ENCODE measurements at regions not wholly inside any gene's neighbourhood (a gene's known extent, or its start where the extent isn't known, plus 50 kb on each side); places are given as distances from the start of the nearest gene placed in this dataset.

DNA sequence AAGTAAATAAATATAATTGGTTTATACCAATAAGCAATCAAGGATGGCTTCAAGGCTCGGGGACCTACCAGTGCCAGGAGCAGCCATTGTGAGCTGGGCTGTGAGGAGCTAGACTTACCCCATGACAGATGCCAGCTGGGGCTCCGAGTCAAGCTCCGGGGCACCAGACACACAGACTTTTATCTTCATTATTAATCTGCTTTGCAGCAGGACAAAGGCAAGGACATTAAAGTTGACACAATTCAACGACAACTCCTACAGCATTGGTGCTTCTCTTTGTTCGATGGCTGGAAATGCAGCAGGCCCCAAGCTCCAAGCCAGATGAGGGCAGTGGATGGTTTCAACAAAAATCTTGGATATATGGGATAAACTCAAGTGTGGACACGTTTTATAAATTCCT is 68.3 kb downstream of the CD24 start:
- Histone ChIP-seq H2BK5ac (ENCODE audit: low read depth, low read length, poor library complexity, severe bottlenecking) (no peak overlapping the region), H2BK15ac (ENCODE audit: low read depth, poor library complexity, severe bottlenecking) (no peak overlapping the region), H3K4me2 (ENCODE audit: low read length, poor library complexity, severe bottlenecking) (no peak overlapping the region), H3K14ac (ENCODE audit: low read length in 2 of 2) (no peak overlapping the region), H4K8ac (ENCODE audit: low read length) (no peak overlapping the region), H2AK5ac (ENCODE audit: low read length, severe bottlenecking) (no peak overlapping the region), H3K36me3 (ENCODE audit: control insufficient read depth in 1 of 2, insufficient read depth in 2 of 2, low read depth in 1 of 2, low read length in 2 of 2) (no peaks in the 10 kb centered on the region), H3K9me3 (ENCODE audit: control insufficient read depth, low read length) (peaks cover 5% of the 10 kb centered on the region), H4K91ac (ENCODE audit: low read length) (no peak overlapping the region), H3K18ac (ENCODE audit: low read depth in 1 of 2, low read length in 2 of 2) (no peak overlapping the region), H3K4ac (ENCODE audit: low read depth in 1 of 2, low read length in 2 of 2) (no peak overlapping the region), H3K79me1 (replicated peaks; ENCODE audit: low read length, poor library complexity, severe bottlenecking) (no peaks in the 10 kb centered on the region), H2BK120ac (ENCODE audit: low read depth, low read length) (no peak overlapping the region), H3K27ac (ENCODE audit: low read length, poor library complexity, severe bottlenecking) (no peak overlapping the region), H3K9ac (ENCODE audit: low read length) (no peak overlapping the region), H3K4me3 (ENCODE audit: insufficient read depth in 1 of 2, low read depth in 1 of 2, low read length in 2 of 2) (no peak overlapping the region), H3K23ac (ENCODE audit: low read length in 2 of 2) (no peak overlapping the region), H2AFZ (ENCODE audit: low read depth, low read length) (no peak overlapping the region), H3K27me3 (ENCODE audit: control insufficient read depth in 1 of 2, insufficient read depth in 1 of 2, low read length in 2 of 2) (peaks cover 0 to 4% of the 10 kb centered on the region in 2 experiments), H2BK12ac (ENCODE audit: low read length in 2 of 2) (no peak overlapping the region), H3K4me1 (ENCODE audit: control insufficient read depth, insufficient read depth, low read depth, low read length) (no peaks in the 10 kb centered on the region)
- no peak for DNase-seq
- WGBS = 89% methylated on average over 6 of the region's 6 CpGs

DNA sequence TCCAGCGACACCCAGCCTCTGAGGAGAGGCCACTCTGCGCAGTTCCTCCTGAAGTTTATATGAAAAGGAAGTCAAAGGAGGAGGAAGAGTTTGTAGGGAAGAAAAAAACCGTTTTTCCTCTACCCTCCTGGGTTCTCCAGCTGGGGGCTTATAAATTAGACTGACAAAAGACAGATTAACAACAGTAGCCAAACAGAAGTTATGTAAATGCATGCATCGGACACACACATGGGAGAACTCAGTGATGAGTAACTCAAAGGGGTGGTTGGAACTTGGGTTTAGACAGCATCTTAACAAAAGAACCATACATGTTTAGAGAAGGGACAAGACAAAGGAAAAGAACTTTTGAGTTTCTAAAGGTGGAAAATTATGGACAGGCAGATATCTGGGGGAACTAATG is 71.2 kb downstream of the CD24 start:
- Histone ChIP-seq H3K27ac (ENCODE audit: low read length, poor library complexity, severe bottlenecking) (no peak overlapping the region), H2AK5ac (ENCODE audit: low read length, severe bottlenecking) (no peak overlapping the region), H3K9me3 (ENCODE audit: control insufficient read depth, low read length) (peaks cover 16% of the 10 kb centered on the region), H4K8ac (ENCODE audit: low read length) (no peak overlapping the region), H2AFZ (ENCODE audit: low read depth, low read length) (no peak overlapping the region), H3K9ac (ENCODE audit: low read length) (no peak overlapping the region), H3K27me3 (ENCODE audit: control insufficient read depth in 1 of 2, insufficient read depth in 1 of 2, low read length in 2 of 2) (peaks cover under 1 to 5% of the 10 kb centered on the region in 2 experiments), H3K4ac (ENCODE audit: low read depth in 1 of 2, low read length in 2 of 2) (no peak overlapping the region), H2BK12ac (ENCODE audit: low read length in 2 of 2) (no peak overlapping the region), H4K91ac (ENCODE audit: low read length) (no peak overlapping the region), H3K14ac (ENCODE audit: low read length in 2 of 2) (no peak overlapping the region), H3K79me1 (replicated peaks; ENCODE audit: low read length, poor library complexity, severe bottlenecking) (no peaks in the 10 kb centered on the region), H3K18ac (ENCODE audit: low read depth in 1 of 2, low read length in 2 of 2) (no peak overlapping the region), H2BK120ac (ENCODE audit: low read depth, low read length) (no peak overlapping the region), H3K4me1 (ENCODE audit: control insufficient read depth, insufficient read depth, low read depth, low read length) (no peaks in the 10 kb centered on the region), H2BK5ac (ENCODE audit: low read depth, low read length, poor library complexity, severe bottlenecking) (no peak overlapping the region), H3K36me3 (ENCODE audit: control insufficient read depth in 1 of 2, insufficient read depth in 2 of 2, low read depth in 1 of 2, low read length in 2 of 2) (no peaks in the 10 kb centered on the region), H3K4me2 (ENCODE audit: low read length, poor library complexity, severe bottlenecking) (no peak overlapping the region), H3K4me3 (ENCODE audit: insufficient read depth in 1 of 2, low read depth in 1 of 2, low read length in 2 of 2) (no peak overlapping the region), H2BK15ac (ENCODE audit: low read depth, poor library complexity, severe bottlenecking) (no peak overlapping the region), H3K23ac (ENCODE audit: low read length in 2 of 2) (no peak overlapping the region)
- DNase-seq = no peak
- WGBS = 44% methylated on average over 2 of the region's 4 CpGs

DNA sequence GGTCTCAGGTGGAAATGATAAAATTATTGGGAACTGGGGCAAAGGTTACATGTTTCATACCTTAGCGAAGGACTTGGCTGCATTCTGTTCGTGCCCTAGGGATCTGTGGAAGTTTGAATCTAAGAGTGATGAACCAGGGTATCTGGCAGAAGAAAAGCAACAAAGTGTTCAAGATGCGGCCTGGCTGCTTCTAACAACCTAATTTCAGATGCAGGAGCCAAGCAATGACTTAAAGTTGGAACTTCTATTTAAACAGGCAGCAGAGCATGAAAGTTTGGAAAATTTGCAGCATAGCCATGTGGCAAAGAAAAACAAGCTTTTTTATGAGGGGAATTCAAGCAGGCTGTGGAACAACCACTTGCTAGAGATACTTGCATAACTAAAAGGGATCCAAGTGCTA is 73.5 kb downstream of the CD24 start:
- H3K27me3 ChIP-seq (ENCODE audit: control insufficient read depth in 1 of 2, insufficient read depth in 1 of 2, low read length in 2 of 2) = peaks cover 8 to 9% of the 10 kb centered on the region in 2 experiments
- no peaks in the 10 kb centered on the region for H3K79me1 ChIP-seq (replicated peaks; ENCODE audit: low read length, poor library complexity, severe bottlenecking)
- no peak overlapping the region for H3K4me3 ChIP-seq (ENCODE audit: insufficient read depth in 1 of 2, low read depth in 1 of 2, low read length in 2 of 2)
- H3K27ac ChIP-seq (ENCODE audit: low read length, poor library complexity, severe bottlenecking) = no peak overlapping the region
- H2BK12ac ChIP-seq (ENCODE audit: low read length in 2 of 2) = no peak overlapping the region
- H3K23ac ChIP-seq (ENCODE audit: low read length in 2 of 2) = no peak overlapping the region
- no peaks in the 10 kb centered on the region for H3K36me3 ChIP-seq (ENCODE audit: control insufficient read depth in 1 of 2, insufficient read depth in 2 of 2, low read depth in 1 of 2, low read length in 2 of 2)
- no peak for DNase-seq
- H2BK120ac ChIP-seq (ENCODE audit: low read depth, low read length) = no peak overlapping the region
- no peak overlapping the region for H2AK5ac ChIP-seq (ENCODE audit: low read length, severe bottlenecking)
- no peak overlapping the region for H3K14ac ChIP-seq (ENCODE audit: low read length in 2 of 2)
- no peak overlapping the region for H2BK15ac ChIP-seq (ENCODE audit: low read depth, poor library complexity, severe bottlenecking)
- WGBS = 65% methylated on average over 3 of the region's 3 CpGs
- no peaks in the 10 kb centered on the region for H3K4me1 ChIP-seq (ENCODE audit: control insufficient read depth, insufficient read depth, low read depth, low read length)
- no peak overlapping the region for H3K4ac ChIP-seq (ENCODE audit: low read depth in 1 of 2, low read length in 2 of 2)
- no peak overlapping the region for H2BK5ac ChIP-seq (ENCODE audit: low read depth, low read length, poor library complexity, severe bottlenecking)
- no peak overlapping the region for H4K91ac ChIP-seq (ENCODE audit: low read length)
- H3K9me3 ChIP-seq (ENCODE audit: control insufficient read depth, low read length) = peaks cover 16% of the 10 kb centered on the region
- no peak overlapping the region for H2AFZ ChIP-seq (ENCODE audit: low read depth, low read length)
- H3K4me2 ChIP-seq (ENCODE audit: low read length, poor library complexity, severe bottlenecking) = no peak overlapping the region
- H3K9ac ChIP-seq (ENCODE audit: low read length) = no peak overlapping the region
- H4K8ac ChIP-seq (ENCODE audit: low read length) = no peak overlapping the region
- H3K18ac ChIP-seq (ENCODE audit: low read depth in 1 of 2, low read length in 2 of 2) = no peak overlapping the region

DNA sequence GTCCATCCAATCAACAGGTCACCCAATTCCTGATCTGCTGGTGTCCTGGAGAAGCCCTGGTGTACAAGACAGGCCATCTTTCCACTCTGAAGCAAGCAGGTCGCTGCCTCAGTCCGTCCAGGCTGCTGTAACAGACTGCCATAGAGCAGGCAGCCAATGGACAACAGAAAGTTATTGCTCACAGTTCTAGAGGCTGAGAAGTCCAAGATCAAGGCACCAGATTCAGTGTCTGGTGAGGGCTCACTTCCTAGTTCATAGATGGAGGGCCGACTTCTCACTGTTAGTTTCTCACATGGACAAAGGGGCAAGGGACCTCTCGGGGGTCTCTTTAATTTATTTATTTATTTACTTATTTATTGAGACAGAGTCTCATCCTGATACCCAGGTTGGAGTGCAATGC is 74.8 kb downstream of the CD24 start:
- H3K18ac ChIP-seq (ENCODE audit: low read depth in 1 of 2, low read length in 2 of 2) = no peak overlapping the region
- no peak overlapping the region for H3K4me2 ChIP-seq (ENCODE audit: low read length, poor library complexity, severe bottlenecking)
- no peaks in the 10 kb centered on the region for H3K36me3 ChIP-seq (ENCODE audit: control insufficient read depth in 1 of 2, insufficient read depth in 2 of 2, low read depth in 1 of 2, low read length in 2 of 2)
- no peak overlapping the region for H2BK5ac ChIP-seq (ENCODE audit: low read depth, low read length, poor library complexity, severe bottlenecking)
- H3K79me1 ChIP-seq (replicated peaks; ENCODE audit: low read length, poor library complexity, severe bottlenecking) = no peaks in the 10 kb centered on the region
- no peak overlapping the region for H2AFZ ChIP-seq (ENCODE audit: low read depth, low read length)
- H3K14ac ChIP-seq (ENCODE audit: low read length in 2 of 2) = no peak overlapping the region
- no peak overlapping the region for H3K4ac ChIP-seq (ENCODE audit: low read depth in 1 of 2, low read length in 2 of 2)
- no peak overlapping the region for H4K91ac ChIP-seq (ENCODE audit: low read length)
- no peak overlapping the region for H3K23ac ChIP-seq (ENCODE audit: low read length in 2 of 2)
- WGBS = 82% methylated on average over 2 of the region's 4 CpGs
- H3K4me1 ChIP-seq (ENCODE audit: control insufficient read depth, insufficient read depth, low read depth, low read length) = no peaks in the 10 kb centered on the region
- no peak overlapping the region for H2BK120ac ChIP-seq (ENCODE audit: low read depth, low read length)
- peaks cover 16% of the 10 kb centered on the region for H3K9me3 ChIP-seq (ENCODE audit: control insufficient read depth, low read length)
- H3K27me3 ChIP-seq (ENCODE audit: control insufficient read depth in 1 of 2, insufficient read depth in 1 of 2, low read length in 2 of 2) = peaks cover 6 to 9% of the 10 kb centered on the region in 2 experiments
- no peak overlapping the region for H3K9ac ChIP-seq (ENCODE audit: low read length)
- no peak overlapping the region for H2AK5ac ChIP-seq (ENCODE audit: low read length, severe bottlenecking)
- H2BK15ac ChIP-seq (ENCODE audit: low read depth, poor library complexity, severe bottlenecking) = no peak overlapping the region
- no peak overlapping the region for H4K8ac ChIP-seq (ENCODE audit: low read length)
- DNase-seq = no peak
- no peak overlapping the region for H3K4me3 ChIP-seq (ENCODE audit: insufficient read depth in 1 of 2, low read depth in 1 of 2, low read length in 2 of 2)
- no peak overlapping the region for H2BK12ac ChIP-seq (ENCODE audit: low read length in 2 of 2)
- no peak overlapping the region for H3K27ac ChIP-seq (ENCODE audit: low read length, poor library complexity, severe bottlenecking)
